ENCODE measurements at regions not wholly inside any gene's neighbourhood (a gene's known extent, or its start where the extent isn't known, plus 50 kb on each side); places are given as distances from the start of the nearest gene placed in this dataset.
"Not testable (repeated sequence)": the region's sequence is repeated elsewhere in the genome, so short reads cannot be mapped to it uniquely, and the experiment has no call there.

GRCh38 chr2:7846607-7847006, 835.2 kb upstream of the ID2 start:
- Mint-ChIP-seq H3K27me3 (peaks cover 6 to 11% (median 6%) of the 10 kb centered on the region in 3 donors), H3K4me1 (no peaks in the 10 kb centered on the region), H3K9me3 (peaks cover 0 to 6% (median 2%) of the 10 kb centered on the region in 7 donors), H3K36me3 (no peaks in the 10 kb centered on the region), H3K27ac (no peak overlapping the region), H3K4me3 (no peak overlapping the region)
- ATAC-seq (ENCODE audit: low read depth in 2 of 2): no peak
- no peak for DNase-seq

DNA sequence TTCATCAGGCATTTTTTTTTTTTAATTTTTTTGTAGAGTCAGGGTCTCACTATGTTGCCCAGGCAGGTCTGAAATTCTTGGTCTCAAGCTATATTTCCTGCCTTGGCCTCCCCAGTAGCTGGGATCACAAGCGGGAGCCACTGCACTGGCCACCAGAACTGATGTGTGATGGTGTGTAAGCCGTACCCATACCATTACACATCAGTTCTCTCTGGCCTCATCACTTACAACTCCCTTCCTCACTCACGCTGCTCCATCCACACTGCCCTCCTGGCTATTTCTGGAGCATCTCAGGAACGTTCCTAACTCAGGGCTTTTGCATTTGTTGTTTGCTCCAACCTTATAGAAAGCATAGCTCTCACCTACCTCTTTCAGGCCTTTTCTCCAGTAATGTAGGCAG, 834.5 kb upstream of the ID2 start:
- no peak for ATAC-seq (ENCODE audit: low read depth in 2 of 2)
- Mint-ChIP-seq H3K27ac (no peak overlapping the region), H3K27me3 (peaks cover 6 to 11% (median 6%) of the 10 kb centered on the region in 3 donors), H3K4me3 (no peak overlapping the region), H3K4me1 (no peaks in the 10 kb centered on the region), H3K36me3 (no peaks in the 10 kb centered on the region), H3K9me3 (peaks cover 0 to 6% (median 1%) of the 10 kb centered on the region in 7 donors)
- DNase-seq: no peak

DNA sequence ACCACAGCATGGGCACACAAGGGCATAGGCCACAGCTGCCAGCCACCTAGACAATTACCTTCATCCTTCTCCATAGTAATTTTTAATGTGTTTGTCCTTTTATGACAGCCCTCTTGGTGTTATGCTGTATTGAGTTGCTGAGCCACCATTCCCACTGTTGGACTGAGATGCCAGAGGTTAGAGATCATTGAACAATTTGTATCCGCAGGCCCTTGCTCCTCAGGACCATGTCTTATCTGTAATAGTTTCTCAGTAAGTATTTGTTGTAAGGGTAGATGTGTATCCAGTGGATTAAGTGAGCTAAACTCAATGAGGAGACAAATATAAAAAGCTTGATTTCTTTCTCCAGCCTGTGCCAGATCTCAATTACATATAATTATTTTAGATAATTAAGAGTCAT, 832.8 kb upstream of the ID2 start:
- H3K4me3 Mint-ChIP-seq: no peak overlapping the region
- no peaks in the 10 kb centered on the region for H3K4me1 Mint-ChIP-seq
- H3K27ac Mint-ChIP-seq: no peak overlapping the region
- ATAC-seq (ENCODE audit: low read depth in 2 of 2) (no peak), DNase-seq (no peak)
- no peaks in the 10 kb centered on the region for H3K36me3 Mint-ChIP-seq
- peaks cover 6 to 14% (median 11%) of the 10 kb centered on the region in 3 donors for H3K27me3 Mint-ChIP-seq
- no peaks in the 10 kb centered on the region for H3K9me3 Mint-ChIP-seq

GRCh38 chr2:7849531-7849930, 832.3 kb upstream of the ID2 start:
- H3K9me3 Mint-ChIP-seq: no peaks in the 10 kb centered on the region
- no peaks in the 10 kb centered on the region for H3K36me3 Mint-ChIP-seq
- no peak overlapping the region for H3K4me3 Mint-ChIP-seq
- DNase-seq (no peak), ATAC-seq (ENCODE audit: low read depth in 2 of 2) (no peak)
- peaks cover 8 to 14% (median 10%) of the 10 kb centered on the region in 3 donors for H3K27me3 Mint-ChIP-seq
- no peaks in the 10 kb centered on the region for H3K4me1 Mint-ChIP-seq
- H3K27ac Mint-ChIP-seq: peak overlapping the region in 1 of 6 donors; percentile 19

- Mint-ChIP-seq H3K4me3 (no peak overlapping the region), H3K36me3 (no peaks in the 10 kb centered on the region), H3K9me3 (no peaks in the 10 kb centered on the region), H3K4me1 (no peaks in the 10 kb centered on the region), H3K27ac (no peak overlapping the region), H3K27me3 (peaks cover 4 to 8% (median 4%) of the 10 kb centered on the region in 3 donors)
- ATAC-seq (ENCODE audit: low read depth in 2 of 2): no peak
- no peak for DNase-seq
Measured at GRCh38 chr2:7852546-7852945, 829.3 kb upstream of the ID2 start.

GRCh38 chr2:7857904-7858303, 824.0 kb upstream of the ID2 start:
- no peak overlapping the region for H3K27ac Mint-ChIP-seq
- no peak overlapping the region for H3K4me3 Mint-ChIP-seq
- DNase-seq (no peak), ATAC-seq (ENCODE audit: low read depth in 2 of 2) (no peak)
- peaks cover 0 to 4% (median 4%) of the 10 kb centered on the region in 3 donors for H3K27me3 Mint-ChIP-seq
- no peaks in the 10 kb centered on the region for H3K36me3 Mint-ChIP-seq
- no peaks in the 10 kb centered on the region for H3K9me3 Mint-ChIP-seq
- H3K4me1 Mint-ChIP-seq: no peaks in the 10 kb centered on the region

DNA sequence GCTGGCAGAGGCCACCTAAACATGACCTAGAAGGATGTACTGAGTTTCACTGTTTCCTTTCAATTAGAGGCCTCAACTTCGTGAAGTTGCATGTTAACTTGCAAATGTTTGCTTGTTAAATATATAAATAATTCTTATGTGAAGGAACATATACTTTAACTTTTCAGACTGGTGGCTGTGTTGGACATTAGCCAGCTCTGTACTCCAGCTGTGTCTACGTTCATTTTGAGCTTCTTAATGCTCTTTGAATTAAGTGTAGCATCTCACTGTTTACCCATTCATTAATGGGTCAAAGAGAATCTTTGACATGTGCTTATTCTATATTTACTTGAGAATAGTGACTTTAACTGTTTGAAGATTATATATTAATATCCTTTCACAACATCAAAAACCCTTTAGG, 823.2 kb upstream of the ID2 start:
- Mint-ChIP-seq H3K4me3 (no peak overlapping the region), H3K27me3 (peaks cover 0 to 8% (median 4%) of the 10 kb centered on the region in 3 donors), H3K36me3 (no peaks in the 10 kb centered on the region), H3K27ac (no peak overlapping the region), H3K4me1 (no peaks in the 10 kb centered on the region), H3K9me3 (no peaks in the 10 kb centered on the region)
- DNase-seq: no peak
- no peak for ATAC-seq (ENCODE audit: low read depth in 2 of 2)

DNA sequence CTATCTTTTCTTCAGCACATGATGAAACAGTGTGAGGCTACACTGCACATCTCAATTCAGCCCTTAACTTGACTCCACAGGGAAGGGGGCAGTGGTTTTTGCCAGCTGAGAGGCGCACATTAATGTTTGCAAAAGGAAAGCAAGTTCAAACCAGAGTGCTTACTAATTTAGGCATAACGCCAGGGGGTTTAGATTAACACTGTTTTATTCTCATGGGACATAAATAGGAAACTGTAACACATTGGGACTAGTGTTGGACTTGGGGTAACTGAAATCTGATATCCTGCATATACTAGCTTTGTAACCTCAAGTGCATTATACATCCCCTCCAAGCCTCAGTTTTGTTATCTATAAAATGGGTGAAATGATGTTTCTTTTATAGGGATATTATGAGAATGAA, 821.2 kb upstream of the ID2 start:
- no peak for DNase-seq
- no peak overlapping the region for H3K27ac Mint-ChIP-seq

GRCh38 chr2:7861910-7862702, 819.8 kb upstream of the ID2 start:
- DNase-seq (no peak), ATAC-seq (ENCODE audit: low read depth in 2 of 2) (no peak)
- H3K27ac Mint-ChIP-seq: no peak overlapping the region
- H3K9me3 Mint-ChIP-seq: peaks cover 0 to 4% (median 0%) of the 10 kb centered on the region in 7 donors
- H3K36me3 Mint-ChIP-seq: no peaks in the 10 kb centered on the region
- H3K27me3 Mint-ChIP-seq: peaks cover 0 to 11% (median 0%) of the 10 kb centered on the region in 3 donors
- no peaks in the 10 kb centered on the region for H3K4me1 Mint-ChIP-seq
- no peak overlapping the region for H3K4me3 Mint-ChIP-seq

More for the DNA sequence above, 821.2 kb upstream of the ID2 start:
- Mint-ChIP-seq H3K4me1 (no peaks in the 10 kb centered on the region), H3K4me3 (no peak overlapping the region), H3K36me3 (no peaks in the 10 kb centered on the region), H3K27me3 (peaks cover 0 to 11% (median 0%) of the 10 kb centered on the region in 3 donors), H3K9me3 (peaks cover 0 to 4% (median 0%) of the 10 kb centered on the region in 7 donors)
- no peak for ATAC-seq (ENCODE audit: low read depth in 2 of 2)

DNA sequence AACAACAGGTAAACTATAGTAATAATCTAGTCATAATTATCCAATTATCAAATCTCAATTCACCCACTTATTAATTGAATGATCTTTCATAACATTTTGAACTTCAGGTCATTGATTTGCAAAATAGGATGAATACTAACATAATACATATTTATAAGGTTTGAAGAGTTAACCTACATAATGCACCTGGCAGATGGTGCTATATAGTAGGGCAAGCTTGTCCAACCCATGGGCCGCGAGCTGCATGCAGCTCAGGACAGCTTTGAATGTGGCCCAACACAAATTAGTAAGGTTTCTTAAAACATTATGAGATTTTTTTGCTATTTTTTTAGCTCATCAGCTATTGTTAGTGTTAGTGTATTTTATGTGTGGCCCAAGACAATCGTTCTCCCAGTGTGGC, 815.8 kb upstream of the ID2 start:
- H3K4me3 Mint-ChIP-seq: no peak overlapping the region
- DNase-seq (no peak), ATAC-seq (ENCODE audit: low read depth in 2 of 2) (no peak)
- H3K9me3 Mint-ChIP-seq: peaks cover 0 to 4% (median 0%) of the 10 kb centered on the region in 7 donors
- no peaks in the 10 kb centered on the region for H3K4me1 Mint-ChIP-seq
- peaks cover 0 to 11% (median 0%) of the 10 kb centered on the region in 3 donors for H3K27me3 Mint-ChIP-seq
- H3K27ac Mint-ChIP-seq: no peak overlapping the region
- no peaks in the 10 kb centered on the region for H3K36me3 Mint-ChIP-seq

DNA sequence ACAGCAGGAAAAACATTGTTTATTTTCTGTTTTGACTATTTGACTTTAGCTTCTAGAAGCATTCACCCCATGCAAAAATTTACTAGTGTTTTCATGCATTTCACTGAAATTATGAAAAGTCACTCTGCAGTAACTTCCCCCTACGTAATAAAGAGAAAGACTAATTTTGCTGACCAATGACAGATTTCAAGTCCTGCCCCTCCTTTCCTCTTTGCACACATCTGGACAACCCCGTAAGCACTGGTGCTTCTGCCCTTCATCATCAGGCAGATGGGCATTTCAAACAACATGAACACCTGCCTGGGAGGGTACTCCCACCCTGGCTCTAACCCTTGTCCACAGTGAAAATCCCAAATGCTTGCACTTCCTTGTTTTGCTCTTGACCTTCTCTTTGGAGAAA, 815.0 kb upstream of the ID2 start:
- DNase-seq (no peak), ATAC-seq (ENCODE audit: low read depth in 2 of 2) (no peak)
- H3K27ac Mint-ChIP-seq: no peak overlapping the region
- H3K27me3 Mint-ChIP-seq: peaks cover 0 to 11% (median 0%) of the 10 kb centered on the region in 3 donors
- H3K4me1 Mint-ChIP-seq: no peaks in the 10 kb centered on the region
- H3K36me3 Mint-ChIP-seq: no peaks in the 10 kb centered on the region
- no peak overlapping the region for H3K4me3 Mint-ChIP-seq
- peaks cover 0 to 4% (median 0%) of the 10 kb centered on the region in 7 donors for H3K9me3 Mint-ChIP-seq

GRCh38 chr2:7867867-7868266, 814.0 kb upstream of the ID2 start:
- Mint-ChIP-seq H3K4me3 (no peak overlapping the region), H3K9me3 (peaks cover 0 to 4% (median 0%) of the 10 kb centered on the region in 7 donors), H3K36me3 (no peaks in the 10 kb centered on the region), H3K27ac (no peak overlapping the region), H3K4me1 (no peaks in the 10 kb centered on the region), H3K27me3 (peaks cover 0 to 10% (median 0%) of the 10 kb centered on the region in 3 donors)
- ATAC-seq (ENCODE audit: low read depth in 2 of 2) (peak in 1 of 2 donors; percentile 25), DNase-seq (no peak)

GRCh38 chr2:7868836-7869235, 813.0 kb upstream of the ID2 start:
- Mint-ChIP-seq H3K27me3 (peaks cover 0 to under 1% (median 0%) of the 10 kb centered on the region in 3 donors), H3K27ac (no peak overlapping the region), H3K36me3 (no peaks in the 10 kb centered on the region), H3K4me1 (no peaks in the 10 kb centered on the region), H3K9me3 (peaks cover 0 to 4% (median 0%) of the 10 kb centered on the region in 7 donors), H3K4me3 (no peak overlapping the region)
- DNase-seq (no peak), ATAC-seq (ENCODE audit: low read depth in 2 of 2) (no peak)

DNA sequence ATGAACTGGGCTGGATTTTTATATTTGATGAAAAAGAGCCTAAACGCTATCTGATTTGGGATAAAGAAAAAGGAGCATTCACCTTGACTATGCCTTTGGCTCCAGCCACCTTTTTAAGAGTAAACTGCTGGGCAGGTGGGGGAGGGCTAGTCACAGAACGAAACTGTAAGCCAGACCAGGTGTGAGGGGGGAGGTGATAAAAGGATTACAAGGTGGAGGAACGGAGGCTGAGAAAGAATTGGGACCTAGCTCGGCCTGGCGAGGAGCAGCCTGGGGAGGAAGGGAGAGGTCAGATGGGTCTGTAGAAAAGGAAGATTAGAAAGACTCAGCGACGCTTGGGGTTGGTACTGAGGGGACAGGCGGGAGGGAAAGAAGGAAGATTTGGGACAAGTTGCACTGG, 805.4 kb upstream of the ID2 start:
- H3K36me3 Mint-ChIP-seq; H3K4me3 Mint-ChIP-seq; H3K9me3 Mint-ChIP-seq; H3K4me1 Mint-ChIP-seq; H3K27ac Mint-ChIP-seq; ATAC-seq (ENCODE audit: low read depth in 2 of 2); DNase-seq: not testable (repeated sequence)
- H3K27me3 Mint-ChIP-seq: peaks cover 0 to 12% (median 12%) of the 10 kb centered on the region in 3 donors
